BJ (cell line): ENCODE measurements at regions not wholly inside any gene's neighbourhood (a gene's known extent, or its start where the extent isn't known, plus 50 kb on each side); places are given as distances from the start of the nearest gene placed in this dataset.

Source experiments
- CTCF ChIA-PET: fragments of 350-600 bp; formaldehyde crosslinking; extraction: SDS; loops from one replicate; lab custom pipeline; 2021; ENCODE audit warnings: antibody characterized with exemption, inconsistent platforms; lab: Yijun Ruan, JAX
- POLR2A ChIA-PET: fragments of 300-600 bp; sonication (Branson Sonifier 250); formaldehyde crosslinking; extraction: SDS; loops from one replicate; lab custom pipeline; 2021; ENCODE audit warnings: antibody characterized with exemption; lab: Charles Lee
- DNase-seq: peaks from one replicate; pipeline ENCODE4 v3.0.0-alpha.2; 2011; ENCODE audit warnings: low read depth
- H3K27me3 ChIP-seq: 2 replicates; pipeline ENCODE4 v1.6.0; 2011; ENCODE audit warnings: low read length; ENCODE audit not compliant: control insufficient read depth, insufficient read depth
- H3K36me3 ChIP-seq: 2 replicates; pipeline ENCODE4 v1.5.1; 2011; ENCODE audit warnings: low read length; ENCODE audit not compliant: control insufficient read depth, insufficient read depth
- H3K4me3 ChIP-seq: 2 replicates; pipeline ENCODE4 v1.5.1; 2011; ENCODE audit warnings: low read depth, mild to moderate bottlenecking, control low read depth, low read length
- CTCF ChIP-seq: IDR thresholded peaks from 2 replicates; pipeline ENCODE4 v1.5.1; 2011; ENCODE audit warnings: low read depth, mild to moderate bottlenecking, control low read depth, inconsistent platforms, low read length, moderate library complexity; ENCODE audit not compliant: insufficient read depth

DNA sequence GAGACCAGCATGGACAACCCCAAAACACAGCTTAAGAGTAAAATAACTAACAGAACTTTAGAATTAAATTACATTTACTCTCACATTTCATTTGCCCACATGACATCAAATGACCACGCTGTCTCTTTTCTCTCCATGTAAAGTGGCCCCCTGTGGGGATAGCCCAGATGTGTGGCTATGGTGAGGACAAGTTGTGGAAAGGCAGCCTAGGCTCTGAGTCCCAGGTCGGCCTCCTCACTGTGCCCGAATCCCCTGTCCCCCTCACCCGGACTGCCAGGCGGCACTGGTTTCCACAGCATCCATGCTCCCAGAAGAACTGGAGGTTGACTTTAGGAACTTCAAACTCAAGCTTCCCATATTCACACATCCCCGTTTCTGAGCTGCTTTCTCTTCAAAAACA, 111.8 kb upstream of the UQCRFS1 start:
- POLR2A ChIA-PET, result no interaction called here
- TF ChIP-seq CTCF, result no peak
- no peaks in the 10 kb centered on the region for H3K27me3 ChIP-seq
- no peaks in the 10 kb centered on the region for H3K36me3 ChIP-seq
- DNase-seq, result no peak
- CTCF ChIA-PET, result interaction anchor here (0.6 kb wide), 1 partner anchor 11 kb away, joined by 3 read pairs; no protein-coding TSS in a partner anchor
- H3K4me3 ChIP-seq, result no peak overlapping the region

GRCh38 chr19:29325241-29325975, 112.5 kb upstream of the UQCRFS1 start:
- POLR2A ChIA-PET, result no interaction called here
- no peak for DNase-seq
- no peak for TF ChIP-seq CTCF
- CTCF ChIA-PET, result no interaction called here
- H3K27me3 ChIP-seq, result no peaks in the 10 kb centered on the region
- H3K36me3 ChIP-seq, result no peaks in the 10 kb centered on the region
- H3K4me3 ChIP-seq, result no peak overlapping the region

DNA sequence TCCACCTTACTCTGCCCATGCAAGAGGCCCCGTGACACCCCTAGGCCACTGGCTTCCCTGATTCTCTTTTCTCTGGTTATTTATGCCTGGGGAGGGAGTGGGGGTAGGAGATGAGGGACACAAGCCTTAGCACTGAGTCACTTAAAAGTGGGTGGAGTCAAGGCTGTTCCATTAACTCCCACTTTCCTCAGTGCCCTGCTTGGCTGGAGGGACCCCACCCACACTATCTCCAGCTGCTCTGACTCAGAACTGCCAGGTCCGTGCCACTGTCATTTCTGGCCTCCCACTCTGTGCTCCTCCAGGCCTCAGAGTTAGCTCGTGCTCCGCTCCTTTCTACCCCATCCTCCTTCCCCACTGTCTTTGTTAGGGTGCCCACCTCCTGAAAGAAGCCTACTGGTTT, 113.4 kb upstream of the UQCRFS1 start:
- TF ChIP-seq CTCF, result no peak
- Histone ChIP-seq H3K27me3 (no peaks in the 10 kb centered on the region), H3K4me3 (no peak overlapping the region), H3K36me3 (no peaks in the 10 kb centered on the region)
- no peak for DNase-seq
- ChIA-PET POLR2A (no interaction called here), CTCF (no interaction called here)

GRCh38 chr19:29326849-29327840, 114.2 kb upstream of the UQCRFS1 start:
- CTCF ChIA-PET, result no interaction called here

More at GRCh38 chr19:29326849-29327840, 114.2 kb upstream of the UQCRFS1 start:
- TF ChIP-seq CTCF, result no peak
- POLR2A ChIA-PET, result no interaction called here
- Histone ChIP-seq H3K4me3 (no peak overlapping the region), H3K27me3 (no peaks in the 10 kb centered on the region), H3K36me3 (no peaks in the 10 kb centered on the region)
- DNase-seq, result no peak
